Ishikawa (cell line): ENCODE measurements at regions not wholly inside any gene's neighbourhood (a gene's known extent, or its start where the extent isn't known, plus 50 kb on each side); places are given as distances from the start of the nearest gene placed in this dataset.

Experiments used
- CEBPB ChIP-seq: IDR thresholded peaks from 2 replicates; pipeline ENCODE4 v1.6.1; 2012
- EGR1 ChIP-seq: IDR thresholded peaks from 2 replicates; pipeline ENCODE4 v1.6.1; 2012
- EP300 ChIP-seq: IDR thresholded peaks from 2 replicates; pipeline ENCODE4 v1.6.1; 2012; ENCODE audit warnings: borderline replicate concordance
- FOXM1 ChIP-seq: IDR thresholded peaks from 2 replicates; pipeline ENCODE4 v1.6.1; 2012; ENCODE audit warnings: low read depth, borderline replicate concordance
- MAX ChIP-seq: IDR thresholded peaks from 2 replicates; pipeline ENCODE4 v1.6.1; 2012
- RAD21 ChIP-seq: IDR thresholded peaks from 2 replicates; pipeline ENCODE4 v1.6.1; 2012; ENCODE audit warnings: low read depth
- REST ChIP-seq: IDR thresholded peaks from 2 replicates; pipeline ENCODE4 v1.6.1; 2012; ENCODE audit warnings: low read depth, mild to moderate bottlenecking
- TAF1 ChIP-seq: IDR thresholded peaks from 2 replicates; pipeline ENCODE4 v1.6.1; 2012; ENCODE audit warnings: low read depth, mild to moderate bottlenecking
- TCF12 ChIP-seq: IDR thresholded peaks from 2 replicates; pipeline ENCODE4 v1.6.1; 2012; ENCODE audit warnings: low read depth
- TEAD4 ChIP-seq: IDR thresholded peaks from 2 replicates; pipeline ENCODE4 v1.6.1; 2012
- USF1 ChIP-seq: IDR thresholded peaks from 2 replicates; pipeline ENCODE4 v1.6.1; 2012
- YY1 ChIP-seq: IDR thresholded peaks from 2 replicates; pipeline ENCODE4 v1.6.1; 2012; ENCODE audit warnings: low read depth

GRCh38 chr2:239776436-239777005 is 248.6 kb downstream of the NDUFA10 start:
- no peak for TF ChIP-seq USF1
- TF ChIP-seq MAX = no peak
- no peak for TF ChIP-seq EGR1
- TF ChIP-seq REST = no peak
- no peak for TF ChIP-seq TCF12
- TF ChIP-seq TEAD4 = no peak
- no peak for TF ChIP-seq RAD21
- TF ChIP-seq TAF1 = no peak
- TF ChIP-seq CEBPB = no peak
- TF ChIP-seq FOXM1 = no peak
- no peak for TF ChIP-seq YY1
- no peak for TF ChIP-seq EP300
